Parathyroid adenoma (tissue), 2 donors: ENCODE measurements at regions not wholly inside any gene's neighbourhood (a gene's known extent, or its start where the extent isn't known, plus 50 kb on each side); places are given as distances from the start of the nearest gene placed in this dataset.

ENCODE experiments used
- H2AFZ ChIP-seq: fragments of 300-600 bp; sonication (generic); one replicate; pipeline ENCODE4 v1.7.0; 2017; ENCODE audit warnings: antibody characterized with exemption, mild to moderate bottlenecking
- H3K27ac ChIP-seq: fragments of 300-600 bp; sonication (generic); one replicate; pipeline ENCODE4 v1.7.0; 2017
- H3K27me3 ChIP-seq: fragments of 300-600 bp; sonication (generic); one replicate; pipeline ENCODE4 v1.7.0; 2017; ENCODE audit warnings: low read length; ENCODE audit not compliant: control insufficient read depth, insufficient read depth
- H3K36me3 ChIP-seq: fragments of 300-600 bp; sonication (generic); one replicate; pipeline ENCODE4 v1.7.0; 2017; ENCODE audit warnings: low read length; ENCODE audit not compliant: control insufficient read depth, insufficient read depth
- H3K4me1 ChIP-seq: fragments of 300-600 bp; sonication (generic); one replicate; pipeline ENCODE4 v1.7.0; 2017; ENCODE audit warnings: control low read depth
- H3K4me2 ChIP-seq: fragments of 300-600 bp; sonication (generic); one replicate; pipeline ENCODE4 v1.7.0; 2017; ENCODE audit warnings: low read length
- H3K4me3 ChIP-seq: fragments of 300-600 bp; sonication (generic); one replicate; pipeline ENCODE4 v1.7.0; 2017; ENCODE audit warnings: low read depth, low read length
- H3K79me2 ChIP-seq: fragments of 300-600 bp; sonication (generic); one replicate; pipeline ENCODE4 v1.7.0; 2017; ENCODE audit warnings: control low read depth
- H3K9ac ChIP-seq: fragments of 300-600 bp; sonication (generic); one replicate; pipeline ENCODE4 v1.7.0; 2017; ENCODE audit warnings: mild to moderate bottlenecking
- H3K9me3 ChIP-seq: fragments of 300-600 bp; sonication (generic); one replicate; pipeline ENCODE4 v1.7.0; 2017; ENCODE audit warnings: low read length; ENCODE audit not compliant: control insufficient read depth
- CTCF ChIP-seq: fragments of 300-600 bp; sonication (generic); IDR thresholded peaks from one replicate; pipeline ENCODE4 v1.7.0; 2017; ENCODE audit warnings: antibody characterized with exemption, mild to moderate bottlenecking
- donor health status: primary hyperparathyroidism.

- no peaks in the 10 kb centered on the region for H3K79me2 ChIP-seq
- no peaks in the 10 kb centered on the region for H3K9me3 ChIP-seq
- H3K4me1 ChIP-seq: no peaks in the 10 kb centered on the region
- H3K36me3 ChIP-seq: no peaks in the 10 kb centered on the region
- no peak overlapping the region for H3K4me2 ChIP-seq
- H2AFZ ChIP-seq: no peak overlapping the region
- no peak for TF ChIP-seq CTCF
- no peak overlapping the region for H3K9ac ChIP-seq
- no peak overlapping the region for H3K4me3 ChIP-seq
- no peak overlapping the region for H3K27ac ChIP-seq
- no peaks in the 10 kb centered on the region for H3K27me3 ChIP-seq
Measured at GRCh38 chr18:72948439-72948838, 80.7 kb upstream of the NETO1 start.

- Histone ChIP-seq H3K4me1 (no peaks in the 10 kb centered on the region), H3K9ac (no peak overlapping the region), H3K79me2 (no peaks in the 10 kb centered on the region), H3K4me2 (no peak overlapping the region), H3K27ac (no peak overlapping the region), H3K27me3 (no peaks in the 10 kb centered on the region), H3K4me3 (no peak overlapping the region), H3K9me3 (no peaks in the 10 kb centered on the region), H2AFZ (no peak overlapping the region), H3K36me3 (no peaks in the 10 kb centered on the region)
- TF ChIP-seq CTCF: no peak
Measured at GRCh38 chr18:72942766-72943165, 75.0 kb upstream of the NETO1 start.

GRCh38 chr18:72940986-72941385 lies 73.2 kb upstream of the NETO1 start:
- Histone ChIP-seq H2AFZ (no peak overlapping the region), H3K79me2 (no peaks in the 10 kb centered on the region), H3K9ac (no peak overlapping the region), H3K27me3 (no peaks in the 10 kb centered on the region), H3K4me3 (no peak overlapping the region), H3K4me2 (no peak overlapping the region), H3K27ac (no peak overlapping the region), H3K36me3 (no peaks in the 10 kb centered on the region), H3K9me3 (no peaks in the 10 kb centered on the region), H3K4me1 (no peaks in the 10 kb centered on the region)
- TF ChIP-seq CTCF: no peak

- H3K9me3 ChIP-seq: no peaks in the 10 kb centered on the region
- no peak overlapping the region for H3K27ac ChIP-seq
- H3K4me1 ChIP-seq: no peaks in the 10 kb centered on the region
- no peak overlapping the region for H3K4me2 ChIP-seq
- no peak overlapping the region for H2AFZ ChIP-seq
- no peak for TF ChIP-seq CTCF
- no peaks in the 10 kb centered on the region for H3K79me2 ChIP-seq
- H3K4me3 ChIP-seq: no peak overlapping the region
- no peak overlapping the region for H3K9ac ChIP-seq
- no peaks in the 10 kb centered on the region for H3K27me3 ChIP-seq
- no peaks in the 10 kb centered on the region for H3K36me3 ChIP-seq
Measured at GRCh38 chr18:72940509-72940908, 72.7 kb upstream of the NETO1 start.

- Histone ChIP-seq H3K4me2 (no peak overlapping the region), H2AFZ (no peak overlapping the region), H3K36me3 (no peaks in the 10 kb centered on the region), H3K9me3 (no peaks in the 10 kb centered on the region), H3K9ac (no peak overlapping the region), H3K79me2 (no peaks in the 10 kb centered on the region), H3K4me1 (no peaks in the 10 kb centered on the region), H3K27me3 (no peaks in the 10 kb centered on the region), H3K4me3 (no peak overlapping the region), H3K27ac (no peak overlapping the region)
- TF ChIP-seq CTCF: no peak
Measured at GRCh38 chr18:72935744-72936143, 68.0 kb upstream of the NETO1 start.
